Epithelial cell of proximal tubule (primary cell): ENCODE measurements at regions not wholly inside any gene's neighbourhood (a gene's known extent, or its start where the extent isn't known, plus 50 kb on each side); places are given as distances from the start of the nearest gene placed in this dataset.

Experiments used
- DNase-seq: peaks from one replicate; pipeline ENCODE4 v3.0.0-alpha.2; 2011; ENCODE audit warnings: low read depth
- H3K4me3 ChIP-seq: 2 replicates; pipeline ENCODE4 v1.5.1; 2011; ENCODE audit warnings: low read depth, mild to moderate bottlenecking, low read length
- CTCF ChIP-seq: conservative IDR thresholded peaks from 2 replicates; pipeline ENCODE4 v1.5.1; 2012; ENCODE audit warnings: low read depth, mild to moderate bottlenecking, low read length

- H3K4me3 ChIP-seq, result no peak overlapping the region
- DNase-seq, result no peak
- no peak for TF ChIP-seq CTCF
Observed at GRCh38 chr20:56953048-56953586, 313.3 kb downstream of the BMP7 start.

GRCh38 chr20:56954797-56955196 lies 311.6 kb downstream of the BMP7 start:
- TF ChIP-seq CTCF, result no peak
- H3K4me3 ChIP-seq, result no peak overlapping the region
- no peak for DNase-seq

- no peak for TF ChIP-seq CTCF
- DNase-seq, result no peak
Observed at GRCh38 chr20:56955680-56956079, 310.8 kb downstream of the BMP7 start.

GRCh38 chr20:56956534-56956933 lies 309.9 kb downstream of the BMP7 start:
- H3K4me3 ChIP-seq, result no peak overlapping the region
- no peak for DNase-seq
- TF ChIP-seq CTCF, result no peak

More at GRCh38 chr20:56955680-56956079, 310.8 kb downstream of the BMP7 start:
- no peak overlapping the region for H3K4me3 ChIP-seq

- DNase-seq, result no peak
- no peak for TF ChIP-seq CTCF
- no peak overlapping the region for H3K4me3 ChIP-seq
Observed at GRCh38 chr20:56957737-56958553, 308.5 kb downstream of the BMP7 start.

GRCh38 chr20:56964901-56965300 lies 301.5 kb downstream of the BMP7 start:
- H3K4me3 ChIP-seq, result no peak overlapping the region
- DNase-seq, result no peak
- TF ChIP-seq CTCF, result no peak

GRCh38 chr20:56967916-56968315 lies 298.5 kb downstream of the BMP7 start:
- H3K4me3 ChIP-seq, result no peak overlapping the region
- DNase-seq, result no peak
- no peak for TF ChIP-seq CTCF
